Fibroblast of the aortic adventitia (primary cell): ENCODE measurements at regions not wholly inside any gene's neighbourhood (a gene's known extent, or its start where the extent isn't known, plus 50 kb on each side); places are given as distances from the start of the nearest gene placed in this dataset.

Experiments used
- DNase-seq: peaks from one replicate; pipeline ENCODE4 v3.0.0-alpha.2; 2010; ENCODE audit warnings: low read depth
- H3K4me3 ChIP-seq: 2 replicates; pipeline ENCODE4 v1.5.1; 2011; ENCODE audit warnings: low read depth, mild to moderate bottlenecking, control low read depth, low read length, moderate library complexity
- TF ChIP-seq, protein P1 (sequence below): IDR thresholded peaks from 2 replicates; pipeline ENCODE4 v1.5.1; 2011; ENCODE audit warnings: mild to moderate bottlenecking, low read length, control low read depth, inconsistent platforms; ENCODE audit not compliant: insufficient read depth

DNA sequence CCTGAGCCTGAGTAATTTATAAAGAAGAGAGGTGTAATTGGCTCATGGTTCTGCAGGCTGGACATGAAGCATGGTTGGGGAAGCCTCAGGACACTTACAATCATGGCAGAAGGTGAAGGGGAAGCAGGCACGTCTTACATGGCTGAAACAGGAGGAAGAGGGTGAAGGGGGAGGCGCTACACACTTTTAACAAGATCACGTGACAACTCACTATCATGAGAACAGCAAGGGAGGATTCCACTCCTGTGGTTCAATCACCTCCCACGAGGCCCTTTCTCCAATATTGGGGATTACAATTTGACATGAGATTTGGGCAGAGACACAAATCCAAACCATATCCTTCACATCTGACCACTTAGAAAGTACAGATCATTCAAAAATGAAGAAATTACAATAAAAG, 110.6 kb upstream of the SHISA6 start:
- TF ChIP-seq, protein P1, sequence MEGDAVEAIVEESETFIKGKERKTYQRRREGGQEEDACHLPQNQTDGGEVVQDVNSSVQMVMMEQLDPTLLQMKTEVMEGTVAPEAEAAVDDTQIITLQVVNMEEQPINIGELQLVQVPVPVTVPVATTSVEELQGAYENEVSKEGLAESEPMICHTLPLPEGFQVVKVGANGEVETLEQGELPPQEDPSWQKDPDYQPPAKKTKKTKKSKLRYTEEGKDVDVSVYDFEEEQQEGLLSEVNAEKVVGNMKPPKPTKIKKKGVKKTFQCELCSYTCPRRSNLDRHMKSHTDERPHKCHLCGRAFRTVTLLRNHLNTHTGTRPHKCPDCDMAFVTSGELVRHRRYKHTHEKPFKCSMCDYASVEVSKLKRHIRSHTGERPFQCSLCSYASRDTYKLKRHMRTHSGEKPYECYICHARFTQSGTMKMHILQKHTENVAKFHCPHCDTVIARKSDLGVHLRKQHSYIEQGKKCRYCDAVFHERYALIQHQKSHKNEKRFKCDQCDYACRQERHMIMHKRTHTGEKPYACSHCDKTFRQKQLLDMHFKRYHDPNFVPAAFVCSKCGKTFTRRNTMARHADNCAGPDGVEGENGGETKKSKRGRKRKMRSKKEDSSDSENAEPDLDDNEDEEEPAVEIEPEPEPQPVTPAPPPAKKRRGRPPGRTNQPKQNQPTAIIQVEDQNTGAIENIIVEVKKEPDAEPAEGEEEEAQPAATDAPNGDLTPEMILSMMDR, result no peak
- H3K4me3 ChIP-seq, result no peak overlapping the region
- DNase-seq, result no peak

DNA sequence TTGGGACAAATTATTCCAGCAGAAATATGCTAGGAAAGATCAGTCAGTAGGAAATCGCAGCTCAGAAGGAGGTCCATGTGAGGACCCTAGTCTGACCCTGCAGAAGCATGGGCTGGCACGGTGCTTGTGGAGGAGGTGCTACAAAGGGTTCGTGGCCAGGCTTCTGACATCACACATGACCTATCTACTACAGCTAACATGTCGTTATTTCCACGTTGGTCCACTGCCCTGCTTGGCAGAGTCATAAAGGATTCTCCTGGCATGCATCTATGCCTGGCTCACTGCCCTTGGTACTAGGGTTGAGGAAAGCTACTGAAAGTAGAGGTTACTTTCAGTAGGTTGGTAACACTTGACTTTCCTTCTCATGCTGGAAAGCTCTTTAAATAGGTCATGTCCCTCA, 118.1 kb upstream of the SHISA6 start:
- H3K4me3 ChIP-seq, result no peak overlapping the region
- no peak for DNase-seq
- TF ChIP-seq, protein P1, result no peak

DNA sequence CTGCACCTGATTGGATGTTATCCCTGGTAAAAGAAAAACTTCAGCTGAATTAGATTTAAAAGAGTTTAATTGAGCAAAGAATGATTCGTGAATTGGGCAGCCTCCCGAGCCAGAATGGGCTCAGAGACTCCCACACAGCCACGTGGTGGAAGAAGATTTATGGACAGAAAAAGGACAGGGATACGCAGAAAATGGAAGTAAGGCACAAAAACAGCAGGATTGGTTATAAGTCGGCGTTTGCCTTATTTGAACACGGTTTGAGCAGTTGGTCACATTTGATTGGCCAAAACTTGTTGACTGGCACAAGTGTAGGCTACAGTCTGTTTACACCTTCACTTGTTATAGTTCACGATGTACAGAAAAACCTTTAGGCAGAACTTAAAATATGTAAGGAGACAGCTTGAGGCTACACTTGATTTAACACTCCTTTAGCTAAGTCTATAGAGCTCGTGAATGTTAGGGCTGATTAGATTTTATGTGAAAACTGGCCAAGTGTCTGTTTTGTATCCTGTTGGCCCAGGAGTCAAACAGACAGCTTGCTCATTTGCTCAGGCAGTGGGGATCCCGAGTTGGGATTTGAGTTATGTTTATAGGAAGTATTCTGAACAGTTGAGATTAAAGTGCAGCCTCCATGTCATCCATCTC, 119.5 kb upstream of the SHISA6 start:
- DNase-seq, result no peak
- TF ChIP-seq, protein P1, result no peak
- H3K4me3 ChIP-seq, result no peak overlapping the region

DNA sequence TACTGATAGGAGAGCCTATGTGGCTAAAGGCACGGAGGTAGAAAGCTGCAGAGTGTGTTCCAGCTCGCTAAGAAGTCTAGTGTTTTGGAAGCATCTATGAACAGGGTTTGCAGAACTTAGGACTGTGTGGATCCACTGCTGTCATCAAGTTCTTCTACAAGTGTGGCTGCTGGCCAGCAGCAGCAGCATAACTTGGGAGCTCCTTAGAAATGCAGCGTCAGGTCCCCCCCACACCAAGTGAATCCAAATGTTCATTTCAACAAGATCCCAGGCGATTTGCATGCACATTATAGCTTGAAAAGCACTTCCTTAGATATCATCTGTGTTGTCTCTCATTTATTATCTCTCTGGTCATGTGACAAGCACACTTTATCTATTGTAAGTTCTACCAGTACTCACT, 131.9 kb upstream of the SHISA6 start:
- TF ChIP-seq, protein P1, result no peak
- no peak for DNase-seq
- no peak overlapping the region for H3K4me3 ChIP-seq

DNA sequence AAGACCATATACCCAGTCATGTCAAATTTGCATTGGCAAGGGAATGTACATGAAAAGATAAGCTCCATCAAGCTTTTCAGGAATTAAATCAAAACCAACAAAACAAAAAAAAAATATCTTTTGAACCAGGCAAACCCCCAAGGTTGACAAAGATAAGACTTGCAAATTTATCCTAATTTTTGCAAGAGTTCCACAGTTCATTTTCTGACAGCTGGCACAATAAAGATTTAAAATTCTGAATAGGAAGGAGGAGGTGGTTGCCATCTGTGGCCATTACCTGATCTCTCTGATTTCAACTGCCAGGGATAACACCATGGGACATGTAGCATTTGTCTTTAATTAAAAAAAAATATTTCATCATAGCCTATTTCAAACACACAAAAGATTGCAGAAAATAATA, 135.9 kb upstream of the SHISA6 start:
- TF ChIP-seq, protein P1, result no peak
- no peak for DNase-seq
- H3K4me3 ChIP-seq, result no peak overlapping the region

DNA sequence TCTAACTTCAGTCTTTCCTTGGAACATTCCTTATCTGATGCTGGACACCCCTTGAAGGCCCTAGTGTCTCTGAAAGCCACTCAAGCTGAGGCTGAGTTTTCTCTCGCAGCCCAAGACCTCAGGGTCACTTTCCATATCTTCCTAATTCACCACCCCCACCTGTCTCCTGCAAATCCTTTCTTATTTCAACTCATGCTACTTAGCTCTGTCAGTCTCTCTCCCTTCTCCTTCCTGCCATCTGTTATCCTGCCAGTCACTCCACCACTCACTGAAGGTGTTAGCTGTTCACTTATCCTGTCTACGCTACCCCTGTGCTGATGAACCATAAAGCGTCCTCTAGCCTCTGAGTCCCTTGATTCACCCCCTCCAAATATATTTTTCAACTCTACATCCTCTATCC, 143.9 kb upstream of the SHISA6 start:
- TF ChIP-seq, protein P1, result no peak
- no peak for DNase-seq
- no peak overlapping the region for H3K4me3 ChIP-seq

DNA sequence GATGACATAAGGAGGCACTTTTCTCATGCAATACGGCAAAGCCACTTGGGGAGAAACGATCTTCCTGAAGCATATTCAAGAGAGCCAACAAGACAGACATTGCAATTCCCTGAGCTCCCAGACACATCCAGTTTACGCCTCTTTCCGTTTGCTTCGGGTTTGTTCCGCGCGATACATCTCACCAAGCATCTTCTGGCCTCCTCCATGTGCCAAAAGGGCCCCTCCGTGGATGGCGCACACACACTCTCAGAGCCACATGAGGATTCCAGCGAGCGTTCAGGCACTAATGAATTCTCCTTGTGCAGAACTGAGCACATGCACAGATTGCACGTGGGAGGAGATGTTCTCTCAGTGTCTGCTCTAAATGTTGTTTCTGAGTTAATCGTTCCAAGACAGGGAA, 146.7 kb upstream of the SHISA6 start:
- TF ChIP-seq, protein P1, result no peak
- no peak for DNase-seq
- no peak overlapping the region for H3K4me3 ChIP-seq
